ENCODE measurements at regions not wholly inside any gene's neighbourhood (a gene's known extent, or its start where the extent isn't known, plus 50 kb on each side); places are given as distances from the start of the nearest gene placed in this dataset.

- no peak for DNase-seq
Observed at GRCh38 chr18:37980556-37980955, 415.0 kb upstream of the CELF4 start.

- DNase-seq = no peak
Observed at GRCh38 chr18:37975446-37975845, 409.8 kb upstream of the CELF4 start.

DNA sequence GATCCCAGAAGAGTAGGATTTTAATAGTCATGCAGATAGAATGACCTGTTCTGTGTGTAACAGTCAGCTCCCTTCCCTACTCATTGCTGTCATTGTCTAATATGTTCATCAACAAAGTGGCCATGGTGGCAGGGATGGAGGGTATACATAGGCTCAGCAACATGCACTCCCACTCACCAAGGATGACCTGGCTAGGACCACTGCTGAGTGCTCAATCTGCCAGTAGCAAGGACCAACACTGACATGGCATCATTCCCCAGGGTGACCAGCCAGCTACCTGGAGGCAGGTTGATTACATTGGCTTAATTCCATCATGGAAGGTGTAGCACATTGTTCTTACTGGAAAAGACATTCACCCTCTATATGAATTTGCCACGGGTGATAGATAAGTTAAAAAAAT is 401.7 kb upstream of the CELF4 start:
- no peak for DNase-seq

- DNase-seq = no peak
Observed at GRCh38 chr18:37965572-37965970, 400.0 kb upstream of the CELF4 start.

DNA sequence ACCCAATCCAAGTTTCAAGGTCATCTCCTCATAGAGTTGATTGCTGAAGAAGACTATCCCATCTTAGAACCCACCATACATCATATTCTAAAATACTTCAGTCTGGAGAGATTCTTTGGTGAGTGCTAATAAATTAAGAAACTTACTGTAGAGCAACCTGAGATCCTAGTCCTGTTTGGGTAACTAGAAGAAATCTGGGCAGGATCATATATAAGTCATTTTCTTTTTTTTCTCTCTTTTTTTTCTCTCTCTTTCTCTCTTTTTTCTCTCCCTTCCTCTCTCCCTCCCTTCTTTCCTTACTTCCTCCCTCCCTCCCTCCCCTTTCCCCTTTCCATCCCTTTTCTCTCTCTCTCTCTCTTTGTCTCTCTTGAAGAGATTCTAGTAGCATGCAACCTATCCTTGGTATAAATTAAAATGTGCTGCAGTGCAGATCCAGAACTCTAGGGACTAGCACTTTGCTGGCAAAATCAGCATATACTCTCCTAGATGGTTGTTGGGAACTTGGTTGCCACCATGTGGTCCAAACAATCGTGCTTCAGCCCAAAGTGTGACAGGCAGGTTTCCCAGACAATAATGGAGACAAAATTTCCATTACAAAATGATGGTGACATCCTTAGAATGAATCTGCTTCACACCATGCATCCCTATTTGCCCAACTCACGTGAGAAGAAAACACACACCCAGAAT is 399.4 kb upstream of the CELF4 start:
- DNase-seq = no peak

- DNase-seq = no peak
Observed at GRCh38 chr18:37963837-37964236, 398.2 kb upstream of the CELF4 start.

DNA sequence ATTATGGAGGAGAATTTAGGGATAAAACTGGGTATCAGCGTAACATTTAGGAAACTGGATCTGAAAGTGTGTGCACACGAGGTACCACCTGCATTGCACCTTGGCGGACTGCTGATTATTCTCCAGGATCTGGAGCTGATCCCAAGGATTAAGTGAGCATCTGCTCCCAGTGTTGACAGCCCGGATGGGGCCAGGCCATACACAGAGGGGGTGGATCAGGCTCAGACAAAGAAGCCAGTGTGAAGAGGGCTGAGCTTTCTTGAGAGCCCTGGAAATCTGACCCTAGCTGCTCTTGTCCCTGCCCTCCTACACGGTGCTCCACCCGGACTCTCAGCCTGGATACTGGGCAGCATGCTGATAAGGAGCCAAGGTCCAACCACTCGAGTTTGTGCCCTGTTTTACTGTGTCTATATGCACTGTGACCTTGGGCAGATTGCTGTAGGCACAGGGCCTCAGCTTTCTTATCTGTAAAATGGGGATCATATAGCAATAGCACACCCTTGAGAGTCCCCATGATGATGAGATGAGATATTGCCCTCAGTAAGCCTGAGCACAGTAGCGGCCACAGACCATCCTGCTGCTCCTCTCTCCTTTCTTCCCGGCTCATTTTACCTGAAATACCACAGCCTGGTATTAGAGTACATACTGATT is 396.8 kb upstream of the CELF4 start:
- no peak for DNase-seq

GRCh38 chr18:37958499-37958898 is 392.9 kb upstream of the CELF4 start:
- no peak for DNase-seq

- no peak for DNase-seq
Observed at GRCh38 chr18:37956902-37957301, 391.3 kb upstream of the CELF4 start.

DNA sequence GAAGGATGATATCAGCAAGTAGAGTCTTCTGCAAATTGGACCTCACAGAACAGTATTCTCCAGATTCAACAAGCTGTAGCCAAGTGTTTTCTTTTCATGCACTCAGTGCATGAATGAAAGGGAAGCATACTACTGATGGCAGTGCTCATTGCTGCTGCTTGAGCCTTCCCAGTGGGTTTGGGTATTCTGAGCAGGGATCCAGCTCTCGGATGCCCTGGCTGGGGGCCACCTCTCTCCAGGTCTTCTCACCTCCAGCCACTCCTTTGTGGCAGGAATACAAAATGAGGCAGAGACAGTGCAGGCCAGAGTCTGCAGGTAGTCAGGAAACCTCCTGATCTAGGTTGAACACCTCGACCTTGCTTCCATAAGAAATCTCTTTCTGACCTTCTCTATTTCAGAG is 390.4 kb upstream of the CELF4 start:
- DNase-seq = no peak

GRCh38 chr18:37955201-37955600 is 389.6 kb upstream of the CELF4 start:
- DNase-seq = no peak

DNA sequence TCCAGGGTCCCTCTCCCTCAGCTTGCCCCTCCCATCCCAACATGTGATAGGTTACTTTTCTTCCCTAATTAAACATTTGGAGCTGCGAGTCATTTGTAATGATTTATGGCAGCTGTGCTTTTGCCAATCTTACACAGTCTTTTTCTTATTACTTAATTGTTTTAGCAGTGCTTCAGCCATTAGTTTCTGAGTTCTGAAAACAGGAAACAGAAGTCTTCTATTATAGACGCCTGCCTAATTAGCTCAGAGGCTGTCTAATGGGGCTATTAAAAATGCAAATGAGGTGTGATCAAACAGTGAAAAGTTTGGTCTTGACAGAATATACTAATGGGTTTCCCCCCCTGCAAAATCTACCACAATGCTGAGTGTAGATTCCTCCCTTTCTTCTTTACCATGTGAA is 388.3 kb upstream of the CELF4 start:
- DNase-seq = no peak

- DNase-seq = no peak
Observed at GRCh38 chr18:37948471-37948870, 382.9 kb upstream of the CELF4 start.

DNA sequence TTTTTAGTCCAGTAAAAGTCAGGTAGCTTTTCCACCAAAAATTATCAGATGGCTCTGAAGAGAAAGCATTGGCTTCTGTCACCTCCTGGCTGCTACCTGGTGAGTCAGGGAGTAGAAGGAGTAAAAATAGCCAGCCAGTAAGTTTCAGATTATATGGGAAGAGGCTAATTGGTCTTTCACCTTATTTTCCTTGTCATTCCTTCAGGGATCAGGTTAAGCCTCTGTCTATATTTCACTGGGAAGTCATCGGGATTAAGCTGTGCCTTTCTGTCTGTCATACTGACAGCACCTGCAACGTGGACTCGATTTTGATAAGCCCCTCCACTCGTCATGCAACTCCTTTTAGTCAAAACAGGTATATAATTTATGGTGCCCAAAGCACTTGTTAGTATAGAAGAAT is 380.7 kb upstream of the CELF4 start:
- DNase-seq = no peak

DNA sequence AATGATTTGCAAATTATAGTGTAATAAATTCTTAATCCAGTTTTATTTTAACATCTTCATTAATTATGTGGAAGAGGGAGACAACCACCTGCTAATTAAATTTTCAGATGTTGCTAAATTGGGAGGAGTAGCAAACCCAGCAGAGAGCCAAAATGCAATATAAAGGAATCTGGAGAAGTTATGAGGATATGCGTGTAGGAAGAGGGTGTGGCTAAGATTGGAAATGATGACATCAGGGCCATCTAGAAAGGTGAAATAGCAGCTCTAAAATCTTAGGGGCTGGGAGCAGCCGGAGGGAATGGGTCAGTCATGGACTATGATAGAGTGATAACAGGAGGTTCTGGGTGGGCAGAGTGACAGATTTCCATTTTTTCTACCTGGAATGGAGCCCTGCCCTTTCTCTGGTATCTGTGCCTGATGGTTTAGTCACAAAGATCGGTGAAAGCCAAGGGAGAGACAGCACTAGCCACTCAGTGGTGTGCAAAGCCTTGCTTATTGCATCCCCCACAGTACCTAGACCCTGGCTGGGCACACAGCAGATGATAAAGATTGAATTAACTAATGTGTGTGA is 379.2 kb upstream of the CELF4 start:
- no peak for DNase-seq

DNA sequence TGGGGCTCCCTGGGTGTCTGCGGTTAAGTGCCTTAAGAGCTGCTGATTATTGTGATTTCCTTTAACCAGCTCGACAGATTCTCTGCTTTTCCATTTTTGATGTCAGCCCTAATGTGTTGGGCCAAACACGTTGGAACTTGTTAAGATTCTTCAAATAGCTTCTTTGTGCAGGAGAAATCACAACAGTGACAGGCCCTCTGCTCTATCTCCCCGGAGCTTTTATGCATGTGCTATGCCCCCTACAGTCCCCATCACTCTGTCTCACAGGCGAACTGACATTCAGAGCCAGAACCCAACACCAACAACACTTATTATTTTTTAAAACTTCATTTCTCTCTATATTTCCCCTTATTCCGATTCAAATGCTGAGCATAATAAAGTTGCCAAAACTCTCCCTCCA is 371.7 kb upstream of the CELF4 start:
- no peak for DNase-seq

DNA sequence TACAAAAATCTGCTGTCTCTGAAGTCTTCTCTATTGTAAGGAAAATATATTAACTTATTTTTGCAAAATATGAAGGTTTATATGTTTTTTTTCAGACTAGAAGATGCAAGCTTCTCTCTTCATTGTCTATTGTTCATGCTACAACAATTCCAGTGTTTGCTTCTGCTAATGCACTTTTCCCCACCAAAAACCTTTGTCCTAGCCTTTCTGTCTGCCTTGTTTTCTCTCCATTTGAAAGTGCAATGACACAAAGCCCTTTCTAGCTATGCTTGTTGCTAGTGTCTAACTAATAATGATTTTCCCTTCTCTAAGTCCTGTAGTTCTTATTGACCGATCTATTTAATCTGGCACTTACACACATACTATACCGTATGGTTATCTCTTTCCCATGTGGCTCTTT is 369.5 kb upstream of the CELF4 start:
- DNase-seq = no peak

DNA sequence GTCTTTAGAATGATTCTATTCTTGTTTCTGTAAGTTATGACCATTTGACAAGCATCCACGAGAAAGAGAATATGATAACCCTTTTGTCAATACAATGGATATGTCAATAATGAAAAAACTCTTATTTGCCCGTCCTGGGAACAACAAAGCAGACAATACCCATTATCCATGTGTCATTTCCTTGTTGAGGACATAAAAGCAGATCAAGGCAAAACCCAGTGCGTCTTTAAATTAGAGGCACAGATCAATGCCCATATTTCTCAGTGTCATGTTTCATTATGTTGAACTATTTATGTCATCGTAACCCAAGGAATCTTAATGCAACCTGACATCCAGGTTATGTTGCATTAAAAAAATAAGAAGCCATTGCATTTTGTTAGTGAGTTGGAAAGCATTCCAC is 365.0 kb upstream of the CELF4 start:
- no peak for DNase-seq

DNA sequence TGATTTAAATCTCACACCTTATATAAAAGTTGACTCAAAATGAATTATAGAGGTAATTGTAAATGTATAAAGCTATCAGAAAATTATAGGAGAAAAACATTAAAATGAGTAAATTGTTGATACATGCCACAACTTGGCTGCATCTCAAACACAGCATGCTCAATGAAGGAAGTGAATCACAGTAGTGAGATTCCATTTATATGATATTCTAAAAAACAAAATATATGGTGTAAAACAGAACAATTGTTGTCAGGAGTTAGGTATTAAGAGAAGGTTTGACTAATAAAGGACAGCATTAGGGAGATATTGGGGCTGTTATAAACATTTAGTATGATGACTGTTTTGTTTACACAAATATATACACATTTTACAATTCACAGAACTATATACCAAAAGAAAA is 356.6 kb upstream of the CELF4 start:
- DNase-seq = no peak

- no peak for DNase-seq
Observed at GRCh38 chr18:37920865-37921264, 355.3 kb upstream of the CELF4 start.

DNA sequence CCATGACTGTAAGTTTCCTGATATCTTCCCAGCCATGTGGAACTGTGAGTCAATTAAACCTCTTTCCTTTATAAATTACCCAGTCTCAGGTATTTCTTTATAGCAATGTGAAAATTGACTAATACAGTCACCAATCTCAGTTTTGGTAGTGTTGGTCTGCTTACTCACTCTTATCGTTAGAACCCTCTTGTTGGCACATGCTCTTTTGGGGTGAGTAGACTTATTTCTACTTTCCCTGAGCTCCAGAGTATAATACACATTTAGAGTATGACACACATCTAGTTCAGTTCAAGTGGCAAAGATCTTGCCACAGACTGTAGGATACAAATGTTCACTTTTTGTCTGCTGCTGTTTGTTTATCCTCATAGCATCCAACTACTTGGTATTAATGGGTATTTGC is 347.5 kb upstream of the CELF4 start:
- no peak for DNase-seq

DNA sequence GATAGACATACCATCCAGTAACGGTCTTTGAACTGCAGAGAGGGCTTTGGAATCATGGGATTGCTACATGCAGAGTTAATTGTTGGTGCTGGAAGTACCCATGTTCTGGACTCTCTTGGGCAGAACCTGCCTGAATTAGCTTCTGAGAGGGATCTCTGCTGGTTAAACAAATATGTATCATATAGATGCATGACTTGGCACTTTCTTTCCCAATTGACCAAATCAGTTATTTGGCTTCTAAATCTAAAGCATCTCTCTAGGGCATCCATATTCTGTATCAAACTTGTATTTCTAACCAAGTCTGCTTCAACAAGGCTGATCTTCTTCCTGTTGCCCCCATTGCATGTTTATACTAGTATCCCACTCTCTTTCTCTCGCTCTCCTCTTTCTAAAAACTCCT is 336.7 kb upstream of the CELF4 start:
- no peak for DNase-seq

- no peak for DNase-seq
Observed at GRCh38 chr18:37900326-37900725, 334.7 kb upstream of the CELF4 start.

GRCh38 chr18:37889963-37890362 is 324.4 kb upstream of the CELF4 start:
- DNase-seq = no peak

DNA sequence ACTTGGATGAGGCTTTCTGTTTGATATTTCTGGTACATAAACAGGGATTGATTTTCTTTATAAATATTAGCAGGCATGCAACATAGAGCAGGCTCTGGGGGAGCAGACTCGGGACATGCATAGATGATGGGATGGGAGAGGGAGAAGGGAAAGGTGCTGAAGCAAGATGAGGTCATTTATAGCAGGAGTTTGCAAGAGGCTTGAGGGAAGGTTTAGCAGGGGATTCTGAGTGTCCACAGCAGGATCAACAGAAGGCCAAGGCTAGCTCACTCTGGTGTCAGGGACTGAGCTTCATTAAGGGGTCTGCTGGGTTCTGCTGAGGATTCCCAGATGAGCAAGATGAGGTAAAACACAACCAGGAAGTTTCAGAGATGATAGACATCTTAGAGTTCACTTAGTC is 309.1 kb upstream of the CELF4 start:
- DNase-seq = no peak

Data from NCI-H1092 treated with DMSO at 0.1 percent for 48 hours (cell line).